GM18519 (cell line): ENCODE measurements at regions not wholly inside any gene's neighbourhood (a gene's known extent, or its start where the extent isn't known, plus 50 kb on each side); places are given as distances from the start of the nearest gene placed in this dataset.

Source experiments
- ATAC-seq: cut with Tn5 transposase; IDR thresholded peaks from one replicate; pipeline ENCODE4 v1.9.1; 2021; ENCODE audit warnings: mild to moderate bottlenecking, moderate library complexity; ENCODE audit not compliant: unreplicated experiment, low FRiP score

- ATAC-seq: no peak
Measured at GRCh38 chr15:62781081-62781497, 261.5 kb upstream of the TPM1 start.

GRCh38 chr15:62782071-62782841 is 260.3 kb upstream of the TPM1 start:
- no peak for ATAC-seq

- no peak for ATAC-seq
Measured at GRCh38 chr15:62782896-62783295, 259.7 kb upstream of the TPM1 start.

- ATAC-seq: no peak
Measured at GRCh38 chr15:62783303-62783957, 259.1 kb upstream of the TPM1 start.

GRCh38 chr15:62785881-62786828 is 256.4 kb upstream of the TPM1 start:
- no peak for ATAC-seq

- no peak for ATAC-seq
Measured at GRCh38 chr15:62787401-62787800, 255.1 kb upstream of the TPM1 start.

- ATAC-seq: no peak
Measured at GRCh38 chr15:62788224-62788623, 254.3 kb upstream of the TPM1 start.

- no peak for ATAC-seq
Measured at GRCh38 chr15:62790546-62790945, 252.0 kb upstream of the TPM1 start.

GRCh38 chr15:62791694-62792093 is 250.9 kb upstream of the TPM1 start:
- ATAC-seq: no peak

GRCh38 chr15:62792986-62793751 is 249.4 kb upstream of the TPM1 start:
- ATAC-seq: no peak

GRCh38 chr15:62793752-62794144 is 248.8 kb upstream of the TPM1 start:
- no peak for ATAC-seq

GRCh38 chr15:62795171-62795570 is 247.4 kb upstream of the TPM1 start:
- no peak for ATAC-seq

GRCh38 chr15:62795700-62796695 is 246.5 kb upstream of the TPM1 start:
- no peak for ATAC-seq

- ATAC-seq: no peak
Measured at GRCh38 chr15:62797171-62797570, 245.4 kb upstream of the TPM1 start.

GRCh38 chr15:62798536-62798935 is 244.0 kb upstream of the TPM1 start:
- no peak for ATAC-seq

- ATAC-seq: no peak
Measured at GRCh38 chr15:62799037-62799436, 243.5 kb upstream of the TPM1 start.

GRCh38 chr15:62799919-62800318 is 242.6 kb upstream of the TPM1 start:
- no peak for ATAC-seq

- ATAC-seq: no peak
Measured at GRCh38 chr15:62802612-62803011, 239.9 kb upstream of the TPM1 start.

GRCh38 chr15:62803856-62804400 is 238.6 kb upstream of the TPM1 start:
- ATAC-seq: no peak
